Mesenchymal stem cell (in vitro differentiated cells and primary cell): ENCODE measurements at regions not wholly inside any gene's neighbourhood (a gene's known extent, or its start where the extent isn't known, plus 50 kb on each side); places are given as distances from the start of the nearest gene placed in this dataset.

Experiments used
- DNase-seq: peaks from one replicate; pipeline ENCODE4 v3.0.0-alpha.2; 2013
- H2AFZ ChIP-seq: one replicate; pipeline ENCODE4 v1.6.1; 2013; ENCODE audit warnings: low read depth, mild to moderate bottlenecking, control low read depth, inconsistent platforms, low read length, moderate library complexity
- H2AK5ac ChIP-seq: 2 replicates; pipeline ENCODE4 v1.6.1; 2013; ENCODE audit warnings: low read length, moderate library complexity, mild to moderate bottlenecking, inconsistent platforms; ENCODE audit not compliant: severe bottlenecking
- H2BK120ac ChIP-seq: one replicate; pipeline ENCODE4 v1.6.1; 2013; ENCODE audit warnings: low read depth, mild to moderate bottlenecking, inconsistent platforms, low read length, moderate library complexity
- H2BK12ac ChIP-seq, 2 experiments: one replicate each; pipeline ENCODE4 v1.6.1; 2013; ENCODE audit warnings: inconsistent platforms in 2 of 2, low read length in 2 of 2, mild to moderate bottlenecking in 2 of 2, moderate library complexity in 2 of 2, control low read depth in 1 of 2
- H2BK15ac ChIP-seq: one replicate; pipeline ENCODE4 v1.6.1; 2013; ENCODE audit warnings: mild to moderate bottlenecking, low read depth, inconsistent platforms; ENCODE audit not compliant: poor library complexity, severe bottlenecking
- H2BK5ac ChIP-seq: 2 replicates; pipeline ENCODE4 v1.6.1; 2013; ENCODE audit warnings: low read depth, mild to moderate bottlenecking, low read length, control low read depth, inconsistent platforms; ENCODE audit not compliant: poor library complexity, severe bottlenecking
- H3K14ac ChIP-seq, 2 experiments: one replicate each; pipeline ENCODE4 v1.6.1; 2013; ENCODE audit warnings: inconsistent platforms in 2 of 2, low read length in 2 of 2, control low read depth in 1 of 2, mild to moderate bottlenecking in 1 of 2, moderate library complexity in 1 of 2
- H3K18ac ChIP-seq, 2 experiments: one replicate each; pipeline ENCODE4 v1.6.1; 2013; ENCODE audit warnings: inconsistent platforms in 2 of 2, low read length in 2 of 2, control low read depth in 1 of 2, low read depth in 1 of 2, mild to moderate bottlenecking in 1 of 2
- H3K23ac ChIP-seq, 2 experiments: one replicate each; pipeline ENCODE4 v1.6.1; 2013; ENCODE audit warnings: inconsistent platforms in 2 of 2, low read length in 2 of 2, mild to moderate bottlenecking in 2 of 2, moderate library complexity in 2 of 2, control low read depth in 1 of 2
- H3K27ac ChIP-seq: 2 replicates; pipeline ENCODE4 v1.5.1; 2013; ENCODE audit warnings: mild to moderate bottlenecking, moderate library complexity, low read length, control low read depth, inconsistent platforms; ENCODE audit not compliant: poor library complexity, severe bottlenecking
- H3K27me3 ChIP-seq, 2 experiments: 2 replicates each; pipeline versions ENCODE4 v1.6.1 to v1.7.0; 2013; ENCODE audit warnings: low read length in 2 of 2, mild to moderate bottlenecking in 2 of 2, moderate library complexity in 2 of 2, control low read depth in 1 of 2, inconsistent platforms in 1 of 2; ENCODE audit not compliant: control insufficient read depth in 1 of 2, insufficient read depth in 1 of 2
- H3K36me3 ChIP-seq, 2 experiments: 2 replicates each; pipeline versions ENCODE4 v1.6.1 to v1.7.0; 2013; ENCODE audit warnings: low read length in 2 of 2, control low read depth in 1 of 2, inconsistent platforms in 1 of 2, low read depth in 1 of 2, mild to moderate bottlenecking in 1 of 2; ENCODE audit not compliant: insufficient read depth in 2 of 2, control insufficient read depth in 1 of 2
- H3K4ac ChIP-seq, 2 experiments: one replicate each; pipeline ENCODE4 v1.6.1; 2013; ENCODE audit warnings: inconsistent platforms in 2 of 2, low read length in 2 of 2, mild to moderate bottlenecking in 2 of 2, moderate library complexity in 2 of 2, control low read depth in 1 of 2, low read depth in 1 of 2
- H3K4me1 ChIP-seq: 2 replicates; pipeline ENCODE4 v1.6.1; 2013; ENCODE audit warnings: low read depth, low read length, control low read depth; ENCODE audit not compliant: control insufficient read depth, insufficient read depth
- H3K4me2 ChIP-seq: 2 replicates; pipeline ENCODE4 v1.6.1; 2013; ENCODE audit warnings: low read length, mild to moderate bottlenecking, inconsistent platforms; ENCODE audit not compliant: poor library complexity, severe bottlenecking
- H3K4me3 ChIP-seq, 2 experiments: 2 replicates each; pipeline versions ENCODE4 v1.5.1 to v1.7.0; 2013; ENCODE audit warnings: low read length in 2 of 2, mild to moderate bottlenecking in 2 of 2, control low read depth in 1 of 2, low read depth in 1 of 2; ENCODE audit not compliant: insufficient read depth in 1 of 2
- H3K79me1 ChIP-seq: replicated peaks from 2 replicates; pipeline ENCODE4 v1.6.1; 2013; ENCODE audit warnings: mild to moderate bottlenecking, control low read depth, low read length, inconsistent platforms; ENCODE audit not compliant: poor library complexity, severe bottlenecking
- H3K9ac ChIP-seq: 2 replicates; pipeline ENCODE4 v1.7.0; 2013; ENCODE audit warnings: mild to moderate bottlenecking, low read length, moderate library complexity
- H3K9me3 ChIP-seq: 2 replicates; pipeline ENCODE4 v1.7.0; 2013; ENCODE audit warnings: mild to moderate bottlenecking, low read length; ENCODE audit not compliant: control insufficient read depth
- H4K8ac ChIP-seq: one replicate; pipeline ENCODE4 v1.6.1; 2013; ENCODE audit warnings: inconsistent platforms, mild to moderate bottlenecking, low read length, moderate library complexity
- H4K91ac ChIP-seq: one replicate; pipeline ENCODE4 v1.6.1; 2013; ENCODE audit warnings: mild to moderate bottlenecking, low read length, inconsistent platforms
- WGBS: methylation state at CpG from one replicate; pipeline ENCODE4 v1.1.7; 2013; ENCODE audit warnings: mixed read lengths; 5-methylcytosine and 5-hydroxymethylcytosine counted together

DNA sequence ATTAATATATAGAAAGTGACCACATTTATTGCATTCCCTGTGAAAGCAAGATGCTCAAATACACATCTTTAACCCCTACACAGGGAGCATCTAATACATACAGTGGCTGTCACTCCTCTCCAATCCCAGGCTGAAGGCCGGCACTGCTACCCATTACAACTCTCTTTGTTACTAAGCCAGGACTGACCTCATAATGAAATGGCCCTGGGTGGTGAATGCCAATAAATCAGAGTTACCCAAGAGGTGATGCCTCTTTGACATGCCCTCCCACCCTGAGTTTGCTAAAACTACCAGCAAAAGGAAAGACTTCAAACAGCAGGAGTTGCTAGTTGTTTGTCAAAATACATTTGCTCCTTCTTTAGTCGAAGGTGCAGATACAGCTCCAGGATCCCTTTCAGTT is 214.2 kb downstream of the FOXA2 start:
- H2BK120ac ChIP-seq, result no peak overlapping the region
- H3K79me1 ChIP-seq, result no peaks in the 10 kb centered on the region
- no peak overlapping the region for H3K4me3 ChIP-seq
- no peak overlapping the region for H3K9ac ChIP-seq
- H3K27me3 ChIP-seq, result peaks cover 12 to 38% of the 10 kb centered on the region in 2 experiments
- no peak overlapping the region for H2BK5ac ChIP-seq
- H3K4me1 ChIP-seq, result peaks cover 2% of the 10 kb centered on the region
- H4K8ac ChIP-seq, result no peak overlapping the region
- H2AFZ ChIP-seq, result no peak overlapping the region
- H2AK5ac ChIP-seq, result no peak overlapping the region
- no peak overlapping the region for H3K18ac ChIP-seq
- no peak overlapping the region for H4K91ac ChIP-seq
- H3K27ac ChIP-seq, result no peak overlapping the region
- no peak overlapping the region for H3K14ac ChIP-seq
- no peak overlapping the region for H2BK12ac ChIP-seq
- H3K23ac ChIP-seq, result no peak overlapping the region
- H3K4ac ChIP-seq, result no peak overlapping the region
- DNase-seq, result no peak
- WGBS, result 81% methylated on average over 2 of the region's 2 CpGs
- H2BK15ac ChIP-seq, result no peak overlapping the region
- H3K9me3 ChIP-seq, result no peaks in the 10 kb centered on the region
- H3K36me3 ChIP-seq, result no peaks in the 10 kb centered on the region
- no peak overlapping the region for H3K4me2 ChIP-seq

DNA sequence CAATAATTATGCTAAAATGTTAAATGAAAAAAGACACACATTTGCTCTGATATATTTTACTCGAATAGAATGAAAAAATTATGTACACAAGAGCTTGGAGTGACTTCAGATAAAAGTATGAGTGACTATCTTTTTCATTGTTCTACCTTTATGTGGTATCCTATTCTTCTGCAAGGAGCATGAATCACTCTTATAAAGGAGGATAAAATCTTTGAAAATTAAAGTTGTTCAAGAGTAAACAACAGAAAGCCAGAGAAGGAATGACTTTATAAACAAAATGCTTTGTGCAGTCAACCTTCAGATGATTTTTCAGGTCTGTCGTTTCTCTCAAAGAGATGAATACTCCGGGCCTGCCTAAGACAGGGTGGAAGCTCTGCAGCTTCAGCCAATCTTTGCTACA is 215.3 kb downstream of the FOXA2 start:
- no peak overlapping the region for H3K18ac ChIP-seq
- WGBS, result 74% methylated on average over 2 of the region's 3 CpGs
- no peak overlapping the region for H3K27ac ChIP-seq
- no peaks in the 10 kb centered on the region for H3K4me1 ChIP-seq
- H3K27me3 ChIP-seq, result peaks cover 12 to 38% of the 10 kb centered on the region in 2 experiments
- no peak overlapping the region for H2BK15ac ChIP-seq
- H2AFZ ChIP-seq, result no peak overlapping the region
- no peak overlapping the region for H3K4me2 ChIP-seq
- no peak overlapping the region for H3K14ac ChIP-seq
- no peak overlapping the region for H4K8ac ChIP-seq
- H2AK5ac ChIP-seq, result no peak overlapping the region
- no peaks in the 10 kb centered on the region for H3K36me3 ChIP-seq
- no peak overlapping the region for H3K23ac ChIP-seq
- DNase-seq, result no peak
- H3K79me1 ChIP-seq, result no peaks in the 10 kb centered on the region
- H3K4me3 ChIP-seq, result no peak overlapping the region
- H3K4ac ChIP-seq, result no peak overlapping the region
- no peaks in the 10 kb centered on the region for H3K9me3 ChIP-seq
- H2BK12ac ChIP-seq, result no peak overlapping the region
- no peak overlapping the region for H2BK5ac ChIP-seq
- no peak overlapping the region for H2BK120ac ChIP-seq
- no peak overlapping the region for H3K9ac ChIP-seq
- H4K91ac ChIP-seq, result no peak overlapping the region

DNA sequence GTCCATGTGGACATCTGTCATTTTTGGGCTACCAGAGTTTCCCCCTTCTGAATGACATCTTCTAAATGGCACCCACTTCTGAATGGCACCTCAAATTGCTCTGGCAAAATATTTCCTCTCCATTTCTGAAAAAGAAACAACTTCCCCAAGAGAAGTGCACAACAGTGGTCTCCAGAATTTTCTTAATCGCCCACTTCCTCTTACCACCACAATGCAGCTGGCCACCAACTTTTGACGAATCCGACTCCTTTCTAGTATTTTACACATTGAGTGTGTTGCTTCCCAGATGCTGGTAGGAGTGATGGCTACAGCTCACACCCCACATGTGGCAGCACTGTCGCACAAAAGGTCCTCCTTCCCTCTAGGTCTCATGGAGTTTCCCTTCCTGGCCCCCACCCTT is 216.1 kb downstream of the FOXA2 start:
- Histone ChIP-seq H2AK5ac (no peak overlapping the region), H3K4me1 (no peaks in the 10 kb centered on the region), H3K18ac (no peak overlapping the region), H3K14ac (no peak overlapping the region), H3K9me3 (peaks cover 6% of the 10 kb centered on the region), H3K9ac (no peak overlapping the region), H2BK15ac (no peak overlapping the region), H3K27ac (no peak overlapping the region), H3K4me3 (no peak overlapping the region), H2BK5ac (no peak overlapping the region), H2BK120ac (no peak overlapping the region), H3K4me2 (no peak overlapping the region), H3K36me3 (no peaks in the 10 kb centered on the region), H3K27me3 (peaks cover 12 to 38% of the 10 kb centered on the region in 2 experiments), H2AFZ (no peak overlapping the region), H3K4ac (no peak overlapping the region), H2BK12ac (no peak overlapping the region), H4K8ac (no peak overlapping the region), H4K91ac (no peak overlapping the region), H3K79me1 (no peaks in the 10 kb centered on the region), H3K23ac (no peak overlapping the region)
- 80% methylated on average over 3 of the region's 4 CpGs for WGBS
- no peak for DNase-seq

DNA sequence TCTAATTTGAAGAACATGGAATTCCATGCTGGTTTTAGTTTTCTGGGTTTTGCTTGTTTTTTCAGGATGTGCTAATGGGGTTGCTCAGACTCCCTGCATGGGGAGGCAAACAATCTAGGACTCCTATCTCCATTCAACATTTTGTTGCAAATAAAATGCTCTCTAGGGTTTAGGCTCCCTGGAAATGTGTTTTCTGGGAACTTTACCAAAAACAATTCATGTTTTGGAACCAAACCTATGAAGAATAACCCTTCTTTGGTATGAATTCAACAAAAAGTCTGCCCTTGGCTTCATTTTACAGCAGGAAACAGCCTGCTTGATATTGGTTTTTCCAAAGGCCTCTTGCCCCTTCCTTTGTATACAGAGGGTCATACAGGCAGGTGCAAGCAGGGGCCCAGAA is 217.7 kb downstream of the FOXA2 start:
- Histone ChIP-seq H2BK12ac (no peak overlapping the region), H3K27ac (no peak overlapping the region), H3K27me3 (peaks cover 12 to 35% of the 10 kb centered on the region in 2 experiments), H3K14ac (no peak overlapping the region), H3K18ac (no peak overlapping the region), H3K79me1 (no peaks in the 10 kb centered on the region), H2BK15ac (no peak overlapping the region), H4K91ac (no peak overlapping the region), H2BK120ac (no peak overlapping the region), H3K23ac (no peak overlapping the region), H2AK5ac (no peak overlapping the region), H3K4me2 (no peak overlapping the region), H3K36me3 (no peaks in the 10 kb centered on the region), H3K4me1 (no peaks in the 10 kb centered on the region), H3K4ac (no peak overlapping the region), H2AFZ (no peak overlapping the region), H2BK5ac (no peak overlapping the region), H3K9me3 (peaks cover 7% of the 10 kb centered on the region), H3K9ac (no peak overlapping the region), H4K8ac (no peak overlapping the region), H3K4me3 (no peak overlapping the region)
- DNase-seq, result no peak
